ENCODE measurements at regions not wholly inside any gene's neighbourhood (a gene's known extent, or its start where the extent isn't known, plus 50 kb on each side); places are given as distances from the start of the nearest gene placed in this dataset.

DNA sequence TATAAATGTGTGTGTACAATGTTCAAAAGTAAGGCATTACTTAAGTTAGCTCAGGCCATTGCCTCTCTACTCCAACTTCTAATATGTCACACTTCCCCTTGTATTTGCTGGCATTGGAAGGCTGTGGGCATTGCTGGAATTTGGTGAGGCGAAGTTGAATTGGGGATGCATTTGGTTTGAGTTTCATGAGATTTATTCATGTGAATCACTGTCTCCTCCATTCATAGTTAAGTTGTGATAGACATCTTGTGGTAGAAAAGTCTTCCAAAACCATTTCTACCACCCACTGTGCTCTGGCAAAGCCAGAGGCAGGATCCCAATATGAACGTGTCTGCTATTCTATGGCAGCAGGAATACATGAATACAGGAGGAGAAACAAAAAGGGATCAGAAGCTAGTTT lies 397.8 kb upstream of the USP24 start:
- H3K4me1 ChIP-seq (ENCODE audit: control insufficient read depth, insufficient read depth, low read length): no peaks in the 10 kb centered on the region
- no peaks in the 10 kb centered on the region for H3K27me3 ChIP-seq (ENCODE audit: control insufficient read depth, insufficient read depth, low read length)
- H3K36me3 ChIP-seq (ENCODE audit: control insufficient read depth, insufficient read depth, low read length): no peaks in the 10 kb centered on the region
- H3K27ac ChIP-seq (ENCODE audit: low read depth, low read length): no peak overlapping the region
- H3K4me3 ChIP-seq (ENCODE audit: low read length): no peak overlapping the region
- H3K9ac ChIP-seq (ENCODE audit: low read length): no peak overlapping the region

DNA sequence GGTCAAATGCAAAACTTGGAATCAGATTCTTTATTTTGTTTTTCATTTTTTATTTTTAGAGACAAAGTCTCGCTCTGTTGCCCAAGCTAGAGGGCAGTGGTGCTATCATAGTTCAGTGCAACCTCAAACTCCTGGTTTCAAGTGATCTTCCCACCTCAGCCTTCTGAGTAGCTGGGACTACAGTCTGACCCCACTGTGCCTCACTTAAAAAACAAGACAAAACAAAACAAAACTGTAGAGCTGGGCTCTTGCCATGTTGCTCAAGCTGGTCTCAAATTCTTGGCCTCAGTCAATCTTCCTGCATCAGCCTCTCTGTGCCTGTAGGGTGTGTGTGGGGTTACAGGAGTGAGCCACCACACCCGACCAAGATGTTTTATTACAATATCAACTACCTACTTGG lies 396.0 kb upstream of the USP24 start:
- no peaks in the 10 kb centered on the region for H3K4me1 ChIP-seq (ENCODE audit: control insufficient read depth, insufficient read depth, low read length)
- H3K4me3 ChIP-seq (ENCODE audit: low read length): no peak overlapping the region
- no peaks in the 10 kb centered on the region for H3K27me3 ChIP-seq (ENCODE audit: control insufficient read depth, insufficient read depth, low read length)
- H3K27ac ChIP-seq (ENCODE audit: low read depth, low read length): no peak overlapping the region
- H3K36me3 ChIP-seq (ENCODE audit: control insufficient read depth, insufficient read depth, low read length): no peaks in the 10 kb centered on the region
- no peak overlapping the region for H3K9ac ChIP-seq (ENCODE audit: low read length)

DNA sequence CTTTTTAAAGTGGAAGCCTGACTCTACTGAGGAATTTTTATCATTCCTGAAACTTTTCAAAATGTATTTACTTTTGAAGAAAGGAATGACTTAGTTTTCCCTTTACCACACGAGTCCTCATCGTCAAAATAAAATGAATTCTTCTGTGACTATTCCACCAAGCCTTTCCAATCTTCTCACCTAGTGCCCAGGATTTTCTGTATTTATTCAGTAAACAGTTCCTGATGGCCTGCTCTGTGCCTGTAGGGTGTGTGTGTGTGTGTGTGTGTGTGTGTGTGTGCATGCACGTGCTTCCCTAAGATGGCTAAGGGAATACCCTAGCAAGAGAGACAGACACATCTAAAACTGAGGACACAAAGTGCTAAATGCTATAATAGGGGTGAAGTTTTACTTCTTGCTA lies 395.0 kb upstream of the USP24 start:
- no peaks in the 10 kb centered on the region for H3K4me1 ChIP-seq (ENCODE audit: control insufficient read depth, insufficient read depth, low read length)
- no peak overlapping the region for H3K9ac ChIP-seq (ENCODE audit: low read length)
- H3K4me3 ChIP-seq (ENCODE audit: low read length): no peak overlapping the region
- H3K36me3 ChIP-seq (ENCODE audit: control insufficient read depth, insufficient read depth, low read length): no peaks in the 10 kb centered on the region
- H3K27ac ChIP-seq (ENCODE audit: low read depth, low read length): no peak overlapping the region
- no peaks in the 10 kb centered on the region for H3K27me3 ChIP-seq (ENCODE audit: control insufficient read depth, insufficient read depth, low read length)

DNA sequence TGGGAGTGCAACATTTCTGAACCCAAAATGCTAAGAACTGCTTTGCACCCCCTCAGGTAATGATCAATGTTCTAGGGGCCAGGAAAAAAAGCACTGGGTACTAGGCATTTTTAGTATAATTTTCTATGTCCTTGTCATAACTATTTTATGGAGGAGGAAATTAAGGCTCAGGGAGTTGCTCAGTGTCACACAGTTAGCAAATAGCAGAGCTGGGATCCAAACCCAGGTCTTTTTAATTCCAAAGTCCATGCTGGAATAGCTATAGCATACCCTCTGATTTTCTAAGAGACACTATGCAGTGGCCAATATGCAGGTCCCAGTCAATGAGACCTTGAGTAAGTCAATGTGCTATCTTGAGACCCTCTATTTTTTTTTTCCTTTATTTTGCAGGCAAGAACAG lies 394.5 kb upstream of the USP24 start:
- H3K4me1 ChIP-seq (ENCODE audit: control insufficient read depth, insufficient read depth, low read length): no peaks in the 10 kb centered on the region
- no peak overlapping the region for H3K4me3 ChIP-seq (ENCODE audit: low read length)
- H3K27ac ChIP-seq (ENCODE audit: low read depth, low read length): no peak overlapping the region

DNA sequence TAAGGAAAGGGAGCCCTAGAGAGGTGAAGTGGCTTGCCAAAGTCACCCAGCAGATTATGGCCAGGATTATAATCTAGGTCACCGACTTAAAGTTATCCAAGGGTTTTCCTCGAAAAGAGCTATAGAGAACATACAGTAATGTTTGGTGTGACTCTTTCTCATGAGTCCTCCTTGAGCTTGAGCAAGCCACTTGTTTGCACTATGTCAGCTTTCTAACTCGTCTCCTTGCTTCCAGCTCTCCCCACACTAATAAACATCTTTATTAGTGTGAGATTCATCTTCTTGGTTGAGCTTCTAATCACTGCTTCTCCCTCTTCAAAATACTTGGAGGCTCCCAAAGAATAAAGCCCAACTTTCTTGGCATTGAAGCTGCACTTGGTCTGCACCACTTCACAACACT lies 390.0 kb upstream of the USP24 start:
- H3K27me3 ChIP-seq (ENCODE audit: control insufficient read depth, insufficient read depth, low read length): no peaks in the 10 kb centered on the region
- H3K27ac ChIP-seq (ENCODE audit: low read depth, low read length): no peak overlapping the region

More for the DNA sequence above, 394.5 kb upstream of the USP24 start:
- Histone ChIP-seq H3K36me3 (ENCODE audit: control insufficient read depth, insufficient read depth, low read length) (no peaks in the 10 kb centered on the region), H3K27me3 (ENCODE audit: control insufficient read depth, insufficient read depth, low read length) (no peaks in the 10 kb centered on the region), H3K9ac (ENCODE audit: low read length) (no peak overlapping the region)

DNA sequence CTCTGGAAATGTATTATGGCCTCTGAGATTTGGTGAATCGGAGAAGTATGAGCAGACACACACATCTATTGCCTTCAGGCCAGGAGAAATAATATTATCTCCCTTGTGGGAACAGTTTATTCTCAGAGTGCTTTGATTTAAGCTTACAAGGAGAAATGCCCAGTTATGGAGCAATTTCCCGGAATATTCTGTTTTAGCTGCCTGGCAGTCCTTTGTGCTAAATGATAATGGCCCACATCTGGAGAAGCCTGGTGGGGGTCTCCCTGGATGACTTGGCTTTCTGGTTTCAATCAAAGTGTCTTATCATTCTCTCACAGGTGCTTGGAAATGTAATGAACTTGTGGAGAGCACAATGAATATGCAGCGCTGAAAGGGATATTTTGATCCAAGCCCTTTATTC lies 389.6 kb upstream of the USP24 start:
- Histone ChIP-seq H3K36me3 (ENCODE audit: control insufficient read depth, insufficient read depth, low read length) (no peaks in the 10 kb centered on the region), H3K9ac (ENCODE audit: low read length) (no peak overlapping the region), H3K27ac (ENCODE audit: low read depth, low read length) (no peak overlapping the region), H3K27me3 (ENCODE audit: control insufficient read depth, insufficient read depth, low read length) (no peaks in the 10 kb centered on the region), H3K4me3 (ENCODE audit: low read length) (no peak overlapping the region), H3K4me1 (ENCODE audit: control insufficient read depth, insufficient read depth, low read length) (no peaks in the 10 kb centered on the region)

More for the DNA sequence above, 390.0 kb upstream of the USP24 start:
- H3K9ac ChIP-seq (ENCODE audit: low read length): no peak overlapping the region
- no peaks in the 10 kb centered on the region for H3K4me1 ChIP-seq (ENCODE audit: control insufficient read depth, insufficient read depth, low read length)
- no peaks in the 10 kb centered on the region for H3K36me3 ChIP-seq (ENCODE audit: control insufficient read depth, insufficient read depth, low read length)
- no peak overlapping the region for H3K4me3 ChIP-seq (ENCODE audit: low read length)

DNA sequence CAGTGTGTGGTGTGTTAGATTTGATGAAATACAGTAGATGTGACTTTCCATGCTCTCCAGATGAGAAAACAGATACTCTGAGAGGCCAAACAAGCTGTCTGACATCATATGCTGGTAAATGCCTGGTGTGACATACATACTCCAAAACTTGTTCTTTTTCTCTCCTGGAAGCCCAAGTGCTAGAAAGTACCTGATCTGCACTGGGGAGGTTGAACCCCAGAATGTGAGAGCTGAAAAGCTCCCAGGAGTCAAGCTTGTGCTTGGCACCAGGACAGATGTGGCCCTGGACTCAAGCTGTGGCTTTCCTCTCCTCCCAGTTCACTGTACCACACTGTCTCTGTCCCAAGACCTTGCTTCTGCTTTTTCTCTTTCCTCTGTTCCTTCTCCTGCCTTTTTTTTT lies 389.0 kb upstream of the USP24 start:
- Histone ChIP-seq H3K36me3 (ENCODE audit: control insufficient read depth, insufficient read depth, low read length) (no peaks in the 10 kb centered on the region), H3K4me3 (ENCODE audit: low read length) (no peak overlapping the region), H3K4me1 (ENCODE audit: control insufficient read depth, insufficient read depth, low read length) (no peaks in the 10 kb centered on the region), H3K27me3 (ENCODE audit: control insufficient read depth, insufficient read depth, low read length) (no peaks in the 10 kb centered on the region), H3K27ac (ENCODE audit: low read depth, low read length) (no peak overlapping the region), H3K9ac (ENCODE audit: low read length) (no peak overlapping the region)

DNA sequence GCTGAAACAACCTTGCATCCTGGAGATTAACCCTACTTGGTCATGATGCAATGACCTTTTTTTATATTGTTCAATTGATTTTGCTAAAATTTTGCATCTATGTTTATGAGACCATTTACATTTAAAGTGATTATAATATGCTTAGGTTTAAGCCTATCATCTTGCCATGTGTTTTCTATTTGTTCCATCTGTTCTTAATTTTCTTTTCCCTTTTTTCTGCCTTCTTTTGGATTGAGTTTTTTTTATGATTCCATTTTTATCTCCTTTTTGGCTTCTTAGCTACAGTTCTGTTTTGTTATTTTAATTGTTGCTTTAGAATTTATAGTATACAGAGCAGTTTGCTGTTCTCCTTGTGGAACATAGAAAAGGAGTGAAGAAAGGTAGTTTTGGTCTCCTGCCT lies 385.1 kb upstream of the USP24 start:
- Histone ChIP-seq H3K4me1 (ENCODE audit: control insufficient read depth, insufficient read depth, low read length) (no peaks in the 10 kb centered on the region), H3K9ac (ENCODE audit: low read length) (no peak overlapping the region), H3K27me3 (ENCODE audit: control insufficient read depth, insufficient read depth, low read length) (no peaks in the 10 kb centered on the region), H3K36me3 (ENCODE audit: control insufficient read depth, insufficient read depth, low read length) (no peaks in the 10 kb centered on the region), H3K4me3 (ENCODE audit: low read length) (no peak overlapping the region), H3K27ac (ENCODE audit: low read depth, low read length) (no peak overlapping the region)

DNA sequence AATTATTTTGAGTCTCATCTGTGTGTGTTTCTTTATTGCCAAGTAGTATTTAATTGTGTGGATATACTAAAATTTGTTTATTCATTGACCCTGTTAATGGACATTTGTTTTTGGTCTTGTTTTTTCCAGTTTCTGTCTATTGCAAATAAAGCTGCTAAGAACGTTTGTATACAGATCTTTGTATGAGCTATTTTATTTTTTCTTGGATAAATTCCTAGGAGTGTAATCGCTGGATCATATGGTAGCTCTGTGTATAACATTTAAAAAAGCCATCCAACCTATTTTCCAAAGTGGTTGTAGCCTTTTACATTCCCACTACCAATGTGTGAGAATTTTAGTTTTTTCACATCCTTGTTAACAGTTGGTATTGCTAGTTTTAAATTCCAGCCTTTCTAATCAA lies 382.7 kb upstream of the USP24 start:
- H3K27ac ChIP-seq (ENCODE audit: low read depth, low read length): no peak overlapping the region
- no peak overlapping the region for H3K4me3 ChIP-seq (ENCODE audit: low read length)
- no peak overlapping the region for H3K9ac ChIP-seq (ENCODE audit: low read length)
- no peaks in the 10 kb centered on the region for H3K27me3 ChIP-seq (ENCODE audit: control insufficient read depth, insufficient read depth, low read length)
- H3K36me3 ChIP-seq (ENCODE audit: control insufficient read depth, insufficient read depth, low read length): no peaks in the 10 kb centered on the region
- H3K4me1 ChIP-seq (ENCODE audit: control insufficient read depth, insufficient read depth, low read length): no peaks in the 10 kb centered on the region

DNA sequence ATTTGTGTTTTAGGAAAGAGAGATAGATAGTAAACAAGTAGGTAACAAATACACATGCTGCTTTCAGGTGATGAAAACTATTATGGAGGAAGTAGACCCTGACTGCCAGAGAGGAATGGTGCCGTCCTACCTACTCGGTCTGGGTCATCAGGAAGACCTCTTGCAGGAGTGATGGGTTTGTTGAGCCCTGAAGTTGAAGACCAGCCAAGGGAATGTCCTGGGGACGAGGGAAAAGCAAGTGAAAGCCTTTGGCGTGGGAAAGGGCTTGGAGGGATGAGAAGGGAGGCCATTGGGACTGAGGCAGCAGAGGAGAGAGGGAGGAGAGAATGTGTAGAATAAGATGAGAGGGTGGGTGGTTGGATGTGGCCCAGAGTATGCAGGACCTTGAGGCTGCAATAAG lies 379.5 kb upstream of the USP24 start:
- H3K4me1 ChIP-seq (ENCODE audit: control insufficient read depth, insufficient read depth, low read length): no peaks in the 10 kb centered on the region
- no peak overlapping the region for H3K9ac ChIP-seq (ENCODE audit: low read length)
- H3K36me3 ChIP-seq (ENCODE audit: control insufficient read depth, insufficient read depth, low read length): no peaks in the 10 kb centered on the region
- H3K27ac ChIP-seq (ENCODE audit: low read depth, low read length): no peak overlapping the region
- no peak overlapping the region for H3K4me3 ChIP-seq (ENCODE audit: low read length)
- no peaks in the 10 kb centered on the region for H3K27me3 ChIP-seq (ENCODE audit: control insufficient read depth, insufficient read depth, low read length)

DNA sequence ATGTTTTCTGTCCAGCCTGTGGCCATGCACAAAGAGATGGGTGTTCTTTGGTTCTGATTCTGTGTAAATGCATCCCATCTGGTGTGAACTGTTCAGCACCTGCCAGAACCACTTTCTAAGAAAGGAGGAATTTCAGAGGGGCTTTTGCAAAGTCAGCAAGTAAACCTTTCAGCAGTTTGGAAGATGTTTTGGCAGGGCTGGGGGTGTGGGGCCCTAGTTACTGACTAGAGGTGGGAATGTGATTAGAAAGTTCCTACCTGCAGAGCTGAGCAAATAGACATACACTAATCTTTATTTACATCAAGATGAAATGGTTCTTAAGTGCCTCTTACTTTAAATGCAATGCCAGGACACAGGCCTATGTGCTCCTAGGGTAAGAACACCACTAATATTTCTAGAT lies 378.1 kb upstream of the USP24 start:
- Histone ChIP-seq H3K27ac (ENCODE audit: low read depth, low read length) (no peak overlapping the region), H3K4me3 (ENCODE audit: low read length) (no peak overlapping the region), H3K4me1 (ENCODE audit: control insufficient read depth, insufficient read depth, low read length) (no peaks in the 10 kb centered on the region), H3K36me3 (ENCODE audit: control insufficient read depth, insufficient read depth, low read length) (no peaks in the 10 kb centered on the region), H3K27me3 (ENCODE audit: control insufficient read depth, insufficient read depth, low read length) (no peaks in the 10 kb centered on the region), H3K9ac (ENCODE audit: low read length) (no peak overlapping the region)

DNA sequence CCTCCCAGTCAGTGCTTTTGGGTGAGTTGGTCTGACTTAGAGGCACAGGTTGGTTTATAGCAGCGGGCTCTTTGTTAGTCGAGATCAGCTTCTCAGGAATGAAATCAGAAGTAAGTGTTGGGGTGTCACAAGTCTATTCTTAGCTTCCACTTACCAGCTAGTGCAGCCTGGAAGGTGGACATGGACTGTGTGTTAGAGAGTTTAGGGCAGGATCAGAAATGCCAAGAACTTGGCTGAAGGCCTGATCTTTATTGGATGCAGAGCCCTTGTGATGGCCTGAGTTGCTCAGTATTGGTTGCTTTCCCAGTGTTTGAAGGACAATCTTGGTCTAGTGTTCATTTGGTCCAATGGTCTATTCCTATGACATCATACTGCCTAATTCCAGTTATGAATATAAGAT lies 377.0 kb upstream of the USP24 start:
- Histone ChIP-seq H3K4me1 (ENCODE audit: control insufficient read depth, insufficient read depth, low read length) (no peaks in the 10 kb centered on the region), H3K4me3 (ENCODE audit: low read length) (no peak overlapping the region), H3K27ac (ENCODE audit: low read depth, low read length) (no peak overlapping the region), H3K9ac (ENCODE audit: low read length) (no peak overlapping the region), H3K36me3 (ENCODE audit: control insufficient read depth, insufficient read depth, low read length) (no peaks in the 10 kb centered on the region), H3K27me3 (ENCODE audit: control insufficient read depth, insufficient read depth, low read length) (no peaks in the 10 kb centered on the region)

DNA sequence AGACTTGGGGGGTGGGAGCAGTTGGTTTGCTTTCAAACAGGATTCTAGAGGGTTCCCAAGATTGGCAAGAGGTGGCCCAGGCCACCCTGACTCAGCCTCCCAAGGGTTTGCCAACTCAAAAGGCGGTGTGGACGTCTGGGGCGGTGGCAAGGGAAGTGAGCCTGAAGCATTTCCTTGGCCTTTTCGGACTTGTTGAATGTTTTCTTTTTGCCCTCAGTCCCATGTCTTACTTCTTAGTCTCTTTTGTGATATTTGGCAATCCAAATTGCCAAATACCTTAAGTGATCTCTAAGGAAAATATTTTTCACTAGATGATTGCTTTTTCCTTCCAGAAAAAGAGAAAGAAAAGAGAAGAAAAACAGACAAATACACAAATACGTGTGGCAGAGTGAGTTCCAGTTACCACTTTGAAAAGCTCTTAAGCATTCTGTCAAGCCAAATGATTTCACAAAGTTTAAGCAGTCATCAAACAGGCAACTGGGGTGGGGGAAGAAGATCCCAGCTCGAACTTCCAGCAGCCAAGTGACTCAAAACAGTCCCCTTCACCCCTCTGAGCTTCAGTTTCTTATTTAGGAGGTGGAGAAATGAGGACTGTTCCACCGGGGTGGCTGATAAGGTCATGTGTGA lies 374.6 kb upstream of the USP24 start:
- peaks cover 3% of the 10 kb centered on the region for H3K4me1 ChIP-seq (ENCODE audit: control insufficient read depth, insufficient read depth, low read length)
- no peaks in the 10 kb centered on the region for H3K36me3 ChIP-seq (ENCODE audit: control insufficient read depth, insufficient read depth, low read length)
- H3K9ac ChIP-seq (ENCODE audit: low read length): no peak overlapping the region
- H3K4me3 ChIP-seq (ENCODE audit: low read length): no peak overlapping the region
- no peak overlapping the region for H3K27ac ChIP-seq (ENCODE audit: low read depth, low read length)
- no peaks in the 10 kb centered on the region for H3K27me3 ChIP-seq (ENCODE audit: control insufficient read depth, insufficient read depth, low read length)

All from rectal smooth muscle tissue (tissue), 1 donor.